ENCODE measurements at regions not wholly inside any gene's neighbourhood (a gene's known extent, or its start where the extent isn't known, plus 50 kb on each side); places are given as distances from the start of the nearest gene placed in this dataset.

DNA sequence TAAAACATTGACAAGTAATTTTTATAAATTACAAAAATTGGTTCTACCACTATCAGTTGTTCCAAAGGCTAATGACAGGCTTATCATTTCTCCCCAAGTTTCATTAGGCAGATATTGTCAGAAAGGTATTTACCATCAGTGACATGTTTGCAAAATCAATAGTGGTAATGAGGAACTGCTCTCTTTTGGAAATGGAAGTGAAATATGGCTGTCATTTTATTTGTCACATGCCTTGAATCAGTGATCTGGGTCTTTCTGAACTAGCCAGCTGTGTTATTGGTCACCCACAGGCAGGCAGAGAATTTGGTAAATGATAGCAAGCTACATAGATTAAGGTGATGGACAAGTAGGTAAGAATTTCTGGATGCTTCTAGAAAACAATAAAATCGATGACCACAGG, 268.0 kb upstream of the ARHGEF26 start:
- FAIRE-seq (no peak), DNase-seq (ENCODE audit: low read depth, low spot score) (no peak)
- Histone ChIP-seq H3K36me3 (ENCODE audit: control insufficient read depth in 2 of 2, extremely low read depth in 1 of 2, insufficient read depth in 2 of 2, low read length in 2 of 2) (no peaks in the 10 kb centered on the region), H3K4me3 (ENCODE audit: control insufficient read depth in 2 of 3, extremely low read depth in 1 of 3, insufficient read depth in 2 of 3, low read depth in 1 of 3, low read length in 3 of 3) (no peak overlapping the region), H3K27me3 (ENCODE audit: control insufficient read depth, extremely low read depth, insufficient read depth, low read length) (no peaks in the 10 kb centered on the region), H4K20me1 (ENCODE audit: control insufficient read depth, extremely low read depth, insufficient read depth, low read length) (no peaks in the 10 kb centered on the region), H3K79me2 (ENCODE audit: control insufficient read depth, insufficient read depth, low read length) (no peaks in the 10 kb centered on the region), H3K4me1 (ENCODE audit: control insufficient read depth, extremely low read depth, insufficient read depth, low read length) (no peaks in the 10 kb centered on the region), H3K9ac (ENCODE audit: control insufficient read depth, extremely low read depth, insufficient read depth, low read length) (no peak overlapping the region), H3K9me1 (ENCODE audit: control insufficient read depth, extremely low read depth, insufficient read depth, low read length) (no peaks in the 10 kb centered on the region), H3K4me2 (ENCODE audit: control insufficient read depth, extremely low read depth, insufficient read depth, low read depth, low read length) (no peak overlapping the region), H2AFZ (ENCODE audit: control insufficient read depth, low read length) (no peak overlapping the region), H3K9me3 (ENCODE audit: control insufficient read depth, low read depth, low read length) (no peaks in the 10 kb centered on the region), H3K27ac (ENCODE audit: control insufficient read depth, insufficient read depth, low read length) (no peak overlapping the region)
- dilution Hi-C loops (cut with MboI; ENCODE audit: extremely low pct_ligation_motif_present, low sequenced_read_pairs): no loop called here
- no peak for TF ChIP-seq EZH2 (IDR thresholded peaks at IDR 0.05; ENCODE audit: low read length)
- TF ChIP-seq, protein P1, sequence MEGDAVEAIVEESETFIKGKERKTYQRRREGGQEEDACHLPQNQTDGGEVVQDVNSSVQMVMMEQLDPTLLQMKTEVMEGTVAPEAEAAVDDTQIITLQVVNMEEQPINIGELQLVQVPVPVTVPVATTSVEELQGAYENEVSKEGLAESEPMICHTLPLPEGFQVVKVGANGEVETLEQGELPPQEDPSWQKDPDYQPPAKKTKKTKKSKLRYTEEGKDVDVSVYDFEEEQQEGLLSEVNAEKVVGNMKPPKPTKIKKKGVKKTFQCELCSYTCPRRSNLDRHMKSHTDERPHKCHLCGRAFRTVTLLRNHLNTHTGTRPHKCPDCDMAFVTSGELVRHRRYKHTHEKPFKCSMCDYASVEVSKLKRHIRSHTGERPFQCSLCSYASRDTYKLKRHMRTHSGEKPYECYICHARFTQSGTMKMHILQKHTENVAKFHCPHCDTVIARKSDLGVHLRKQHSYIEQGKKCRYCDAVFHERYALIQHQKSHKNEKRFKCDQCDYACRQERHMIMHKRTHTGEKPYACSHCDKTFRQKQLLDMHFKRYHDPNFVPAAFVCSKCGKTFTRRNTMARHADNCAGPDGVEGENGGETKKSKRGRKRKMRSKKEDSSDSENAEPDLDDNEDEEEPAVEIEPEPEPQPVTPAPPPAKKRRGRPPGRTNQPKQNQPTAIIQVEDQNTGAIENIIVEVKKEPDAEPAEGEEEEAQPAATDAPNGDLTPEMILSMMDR (optimal IDR thresholded peaks at IDR 0.05 in 1 of 3, IDR thresholded peaks at IDR 0.05 in 1 of 3, conservative IDR thresholded peaks at IDR 0.05 in 1 of 3; ENCODE audit: extremely low read depth in 1 of 3, insufficient read depth in 2 of 3, low read length in 3 of 3): no peak

DNA sequence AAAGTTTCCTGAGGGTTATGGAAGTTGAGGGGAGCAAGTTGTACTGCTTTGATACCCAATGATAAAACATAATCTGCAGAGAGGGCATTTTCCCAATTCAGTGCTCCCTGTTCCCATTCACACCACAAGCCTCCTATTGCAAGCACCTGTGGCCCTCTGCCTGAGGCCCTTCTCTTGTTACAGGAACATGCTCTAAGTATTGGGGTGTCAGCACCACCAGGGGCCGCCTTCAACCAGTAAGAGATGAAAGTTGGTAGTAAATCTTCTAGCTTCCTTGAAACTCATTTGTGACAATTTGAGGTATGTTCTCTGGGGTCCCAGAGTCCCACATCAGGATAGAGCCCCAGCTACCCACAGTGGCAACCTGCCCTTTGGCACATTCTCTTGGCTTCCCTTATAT, 265.4 kb upstream of the ARHGEF26 start:
- H3K9me3 ChIP-seq (ENCODE audit: control insufficient read depth, low read depth, low read length): no peaks in the 10 kb centered on the region
- FAIRE-seq (no peak), DNase-seq (ENCODE audit: low read depth, low spot score) (no peak)
- H3K27me3 ChIP-seq (ENCODE audit: control insufficient read depth, extremely low read depth, insufficient read depth, low read length): no peaks in the 10 kb centered on the region
- dilution Hi-C loops (cut with MboI; ENCODE audit: extremely low pct_ligation_motif_present, low sequenced_read_pairs): no loop called here
- H3K4me1 ChIP-seq (ENCODE audit: control insufficient read depth, extremely low read depth, insufficient read depth, low read length): no peaks in the 10 kb centered on the region
- no peak overlapping the region for H3K4me2 ChIP-seq (ENCODE audit: control insufficient read depth, extremely low read depth, insufficient read depth, low read depth, low read length)
- H3K9me1 ChIP-seq (ENCODE audit: control insufficient read depth, extremely low read depth, insufficient read depth, low read length): no peaks in the 10 kb centered on the region
- no peaks in the 10 kb centered on the region for H4K20me1 ChIP-seq (ENCODE audit: control insufficient read depth, extremely low read depth, insufficient read depth, low read length)
- H3K9ac ChIP-seq (ENCODE audit: control insufficient read depth, extremely low read depth, insufficient read depth, low read length): no peak overlapping the region
- no peaks in the 10 kb centered on the region for H3K79me2 ChIP-seq (ENCODE audit: control insufficient read depth, insufficient read depth, low read length)
- H3K27ac ChIP-seq (ENCODE audit: control insufficient read depth, insufficient read depth, low read length): no peak overlapping the region
- no peak overlapping the region for H3K4me3 ChIP-seq (ENCODE audit: control insufficient read depth in 2 of 3, extremely low read depth in 1 of 3, insufficient read depth in 2 of 3, low read depth in 1 of 3, low read length in 3 of 3)
- TF ChIP-seq, protein P1 (optimal IDR thresholded peaks at IDR 0.05 in 1 of 3, IDR thresholded peaks at IDR 0.05 in 1 of 3, conservative IDR thresholded peaks at IDR 0.05 in 1 of 3; ENCODE audit: extremely low read depth in 1 of 3, insufficient read depth in 2 of 3, low read length in 3 of 3): no peak
- TF ChIP-seq EZH2 (IDR thresholded peaks at IDR 0.05; ENCODE audit: low read length): no peak
- no peaks in the 10 kb centered on the region for H3K36me3 ChIP-seq (ENCODE audit: control insufficient read depth in 2 of 2, extremely low read depth in 1 of 2, insufficient read depth in 2 of 2, low read length in 2 of 2)
- H2AFZ ChIP-seq (ENCODE audit: control insufficient read depth, low read length): no peak overlapping the region
